ENCODE measurements at regions not wholly inside any gene's neighbourhood (a gene's known extent, or its start where the extent isn't known, plus 50 kb on each side); places are given as distances from the start of the nearest gene placed in this dataset.

- H3K36me3 Mint-ChIP-seq (ENCODE audit: low read depth): no peaks in the 10 kb centered on the region
- no peak for DNase-seq
- H3K27ac Mint-ChIP-seq: no peak overlapping the region
- no peaks in the 10 kb centered on the region for H3K4me1 Mint-ChIP-seq (ENCODE audit: low read depth)
- intact Hi-C loops (cut with micrococcal nuclease): no loop called here
- no peaks in the 10 kb centered on the region for H3K27me3 Mint-ChIP-seq
- TF ChIP-seq CTCF (IDR thresholded peaks at IDR 0.05): no peak
- no peak overlapping the region for H3K4me3 Mint-ChIP-seq
- ATAC-seq: no peak
- POLR2A ChIA-PET: no interaction called here
- peaks cover 28% of the 10 kb centered on the region for H3K9me3 Mint-ChIP-seq
- CTCF ChIA-PET: no interaction called here
These were observed 594.4 kb upstream of the VSTM2A start for GRCh38 chr7:53947732-53948131.

DNA sequence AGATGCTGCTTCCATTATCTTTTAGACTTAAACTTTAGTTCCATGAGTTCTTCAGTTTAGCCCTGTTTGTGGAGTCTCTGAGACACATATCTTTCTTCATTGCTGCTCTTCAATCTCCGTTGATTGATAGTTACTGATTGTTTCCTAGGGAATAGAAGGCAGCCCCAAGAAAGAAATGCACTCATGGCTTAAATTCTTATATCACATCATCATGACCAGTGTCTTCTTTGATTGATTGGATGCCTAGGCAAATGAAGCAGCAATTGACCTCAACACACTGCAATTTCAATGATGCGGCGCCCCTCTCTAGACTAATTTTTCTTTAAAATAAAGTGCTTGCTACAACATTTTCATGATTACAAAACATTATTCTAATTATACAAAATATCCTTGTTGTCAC is 576.5 kb upstream of the VSTM2A start:
- H3K4me1 Mint-ChIP-seq (ENCODE audit: low read depth): no peaks in the 10 kb centered on the region
- POLR2A ChIA-PET: no interaction called here
- intact Hi-C loops (cut with micrococcal nuclease): no loop called here
- ATAC-seq (no peak), DNase-seq (no peak)
- H3K27ac Mint-ChIP-seq: no peak overlapping the region
- H3K36me3 Mint-ChIP-seq (ENCODE audit: low read depth): no peaks in the 10 kb centered on the region
- H3K4me3 Mint-ChIP-seq: no peak overlapping the region
- CTCF ChIA-PET: no interaction called here
- no peak for TF ChIP-seq CTCF (IDR thresholded peaks at IDR 0.05)
- H3K9me3 Mint-ChIP-seq: peaks cover 13% of the 10 kb centered on the region
- H3K27me3 Mint-ChIP-seq: no peaks in the 10 kb centered on the region

- Mint-ChIP-seq H3K4me3 (no peak overlapping the region), H3K27me3 (no peaks in the 10 kb centered on the region), H3K36me3 (ENCODE audit: low read depth) (no peaks in the 10 kb centered on the region), H3K27ac (no peak overlapping the region), H3K9me3 (peaks cover 18% of the 10 kb centered on the region), H3K4me1 (ENCODE audit: low read depth) (no peaks in the 10 kb centered on the region)
- intact Hi-C loops (cut with micrococcal nuclease): no loop called here
- ChIA-PET CTCF (no interaction called here), POLR2A (no interaction called here)
- no peak for DNase-seq
- TF ChIP-seq CTCF (IDR thresholded peaks at IDR 0.05): no peak
- no peak for ATAC-seq
These were observed 558.7 kb upstream of the VSTM2A start for GRCh38 chr7:53983480-53983879.

- intact Hi-C loops (cut with micrococcal nuclease): no loop called here
- no peak overlapping the region for H3K4me3 Mint-ChIP-seq
- POLR2A ChIA-PET: no interaction called here
These were observed 557.4 kb upstream of the VSTM2A start for GRCh38 chr7:53984776-53985175.

GRCh38 chr7:53988376-53988775 is 553.8 kb upstream of the VSTM2A start:
- Mint-ChIP-seq H3K27ac (no peak overlapping the region), H3K9me3 (peaks cover 17% of the 10 kb centered on the region), H3K27me3 (no peaks in the 10 kb centered on the region), H3K4me3 (no peak overlapping the region), H3K36me3 (ENCODE audit: low read depth) (no peaks in the 10 kb centered on the region), H3K4me1 (ENCODE audit: low read depth) (no peaks in the 10 kb centered on the region)
- POLR2A ChIA-PET: no interaction called here
- TF ChIP-seq CTCF (IDR thresholded peaks at IDR 0.05): no peak
- intact Hi-C loops (cut with micrococcal nuclease): no loop called here
- CTCF ChIA-PET: no interaction called here
- no peak for DNase-seq
- no peak for ATAC-seq

More at GRCh38 chr7:53984776-53985175, 557.4 kb upstream of the VSTM2A start:
- H3K27ac Mint-ChIP-seq: no peak overlapping the region
- no peaks in the 10 kb centered on the region for H3K4me1 Mint-ChIP-seq (ENCODE audit: low read depth)
- H3K36me3 Mint-ChIP-seq (ENCODE audit: low read depth): no peaks in the 10 kb centered on the region
- CTCF ChIA-PET: no interaction called here
- ATAC-seq (no peak), DNase-seq (no peak)
- no peak for TF ChIP-seq CTCF (IDR thresholded peaks at IDR 0.05)
- H3K9me3 Mint-ChIP-seq: peaks cover 16% of the 10 kb centered on the region
- no peaks in the 10 kb centered on the region for H3K27me3 Mint-ChIP-seq

Data from activated CD8-positive, alpha-beta T cell treated with anti-CD3 and anti-CD28 coated beads for 36 hours (primary cell).